ENCODE measurements at regions not wholly inside any gene's neighbourhood (a gene's known extent, or its start where the extent isn't known, plus 50 kb on each side); places are given as distances from the start of the nearest gene placed in this dataset.

DNA sequence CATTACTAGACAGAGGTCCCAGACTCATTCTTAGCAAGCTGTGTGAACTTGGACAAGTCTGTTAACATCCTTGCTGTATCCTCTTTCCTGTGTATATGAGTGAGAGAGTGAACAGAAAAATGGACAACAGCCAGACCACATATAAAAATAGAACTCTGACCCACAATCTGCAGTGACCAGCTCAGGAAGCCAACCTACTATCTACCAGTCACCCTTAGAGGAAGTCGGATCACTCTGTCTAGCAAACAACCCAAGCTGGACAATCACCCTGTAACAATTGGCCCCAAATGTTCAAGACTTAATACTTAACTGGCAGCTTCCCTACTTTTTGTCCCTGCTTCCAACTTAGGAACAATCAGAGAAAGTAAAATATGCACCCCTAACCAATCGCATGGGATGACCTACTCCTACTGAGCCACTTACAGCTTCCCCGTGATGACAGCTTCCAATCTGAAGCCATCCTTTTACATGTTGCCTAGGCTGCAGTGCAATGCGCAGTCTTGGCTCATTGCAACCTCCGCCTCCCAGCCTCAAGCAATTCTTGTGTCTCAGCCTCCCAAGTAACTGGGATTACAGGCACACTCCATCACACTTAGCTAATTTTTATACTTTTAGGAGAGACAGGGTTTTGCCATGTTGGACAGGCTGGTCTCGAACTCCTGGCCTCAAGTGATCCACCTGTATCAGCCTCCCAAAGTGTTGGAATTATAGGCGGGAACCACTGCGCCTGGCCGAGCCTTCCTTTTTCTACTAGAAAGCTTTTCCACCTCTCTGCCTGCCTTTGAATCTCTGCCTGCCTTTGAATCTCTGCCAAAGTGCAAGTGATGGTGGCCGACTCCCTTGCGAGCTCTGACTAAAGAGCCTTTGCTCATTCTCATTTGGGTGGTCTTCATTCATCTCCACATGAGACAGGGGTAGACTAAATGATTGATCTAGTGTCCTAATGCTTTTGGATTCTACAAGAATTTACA, 158.3 kb upstream of the NDUFV2 start (continued):
- TF ChIP-seq, protein P1, sequence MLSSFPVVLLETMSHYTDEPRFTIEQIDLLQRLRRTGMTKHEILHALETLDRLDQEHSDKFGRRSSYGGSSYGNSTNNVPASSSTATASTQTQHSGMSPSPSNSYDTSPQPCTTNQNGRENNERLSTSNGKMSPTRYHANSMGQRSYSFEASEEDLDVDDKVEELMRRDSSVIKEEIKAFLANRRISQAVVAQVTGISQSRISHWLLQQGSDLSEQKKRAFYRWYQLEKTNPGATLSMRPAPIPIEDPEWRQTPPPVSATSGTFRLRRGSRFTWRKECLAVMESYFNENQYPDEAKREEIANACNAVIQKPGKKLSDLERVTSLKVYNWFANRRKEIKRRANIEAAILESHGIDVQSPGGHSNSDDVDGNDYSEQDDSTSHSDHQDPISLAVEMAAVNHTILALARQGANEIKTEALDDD (IDR thresholded peaks at IDR 0.05): peak; percentile 97
- TF ChIP-seq, protein P2, sequence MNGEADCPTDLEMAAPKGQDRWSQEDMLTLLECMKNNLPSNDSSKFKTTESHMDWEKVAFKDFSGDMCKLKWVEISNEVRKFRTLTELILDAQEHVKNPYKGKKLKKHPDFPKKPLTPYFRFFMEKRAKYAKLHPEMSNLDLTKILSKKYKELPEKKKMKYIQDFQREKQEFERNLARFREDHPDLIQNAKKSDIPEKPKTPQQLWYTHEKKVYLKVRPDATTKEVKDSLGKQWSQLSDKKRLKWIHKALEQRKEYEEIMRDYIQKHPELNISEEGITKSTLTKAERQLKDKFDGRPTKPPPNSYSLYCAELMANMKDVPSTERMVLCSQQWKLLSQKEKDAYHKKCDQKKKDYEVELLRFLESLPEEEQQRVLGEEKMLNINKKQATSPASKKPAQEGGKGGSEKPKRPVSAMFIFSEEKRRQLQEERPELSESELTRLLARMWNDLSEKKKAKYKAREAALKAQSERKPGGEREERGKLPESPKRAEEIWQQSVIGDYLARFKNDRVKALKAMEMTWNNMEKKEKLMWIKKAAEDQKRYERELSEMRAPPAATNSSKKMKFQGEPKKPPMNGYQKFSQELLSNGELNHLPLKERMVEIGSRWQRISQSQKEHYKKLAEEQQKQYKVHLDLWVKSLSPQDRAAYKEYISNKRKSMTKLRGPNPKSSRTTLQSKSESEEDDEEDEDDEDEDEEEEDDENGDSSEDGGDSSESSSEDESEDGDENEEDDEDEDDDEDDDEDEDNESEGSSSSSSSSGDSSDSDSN (IDR thresholded peaks at IDR 0.05; ENCODE audit: borderline replicate concordance in 1 of 2, low read depth in 2 of 2, low read length in 2 of 2): no peak
- TF ChIP-seq ZNF445 (CRISPR knock-in tag; IDR thresholded peaks at IDR 0.05; ENCODE audit: low read depth): no peak
- no peak for TF ChIP-seq ZNF324 (CRISPR knock-in tag; IDR thresholded peaks at IDR 0.05)
- TF ChIP-seq, protein P3, sequence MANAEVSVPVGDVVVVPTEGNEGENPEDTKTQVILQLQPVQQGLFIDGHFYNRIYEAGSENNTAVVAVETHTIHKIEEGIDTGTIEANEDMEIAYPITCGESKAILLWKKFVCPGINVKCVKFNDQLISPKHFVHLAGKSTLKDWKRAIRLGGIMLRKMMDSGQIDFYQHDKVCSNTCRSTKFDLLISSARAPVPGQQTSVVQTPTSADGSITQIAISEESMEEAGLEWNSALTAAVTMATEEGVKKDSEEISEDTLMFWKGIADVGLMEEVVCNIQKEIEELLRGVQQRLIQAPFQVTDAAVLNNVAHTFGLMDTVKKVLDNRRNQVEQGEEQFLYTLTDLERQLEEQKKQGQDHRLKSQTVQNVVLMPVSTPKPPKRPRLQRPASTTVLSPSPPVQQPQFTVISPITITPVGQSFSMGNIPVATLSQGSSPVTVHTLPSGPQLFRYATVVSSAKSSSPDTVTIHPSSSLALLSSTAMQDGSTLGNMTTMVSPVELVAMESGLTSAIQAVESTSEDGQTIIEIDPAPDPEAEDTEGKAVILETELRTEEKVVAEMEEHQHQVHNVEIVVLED (CRISPR knock-in tag; IDR thresholded peaks at IDR 0.05): no peak
- TF ChIP-seq ZFP36 (IDR thresholded peaks at IDR 0.05; ENCODE audit: low read depth, low read length, partially characterized antibody): no peak
- TF ChIP-seq, protein P4, sequence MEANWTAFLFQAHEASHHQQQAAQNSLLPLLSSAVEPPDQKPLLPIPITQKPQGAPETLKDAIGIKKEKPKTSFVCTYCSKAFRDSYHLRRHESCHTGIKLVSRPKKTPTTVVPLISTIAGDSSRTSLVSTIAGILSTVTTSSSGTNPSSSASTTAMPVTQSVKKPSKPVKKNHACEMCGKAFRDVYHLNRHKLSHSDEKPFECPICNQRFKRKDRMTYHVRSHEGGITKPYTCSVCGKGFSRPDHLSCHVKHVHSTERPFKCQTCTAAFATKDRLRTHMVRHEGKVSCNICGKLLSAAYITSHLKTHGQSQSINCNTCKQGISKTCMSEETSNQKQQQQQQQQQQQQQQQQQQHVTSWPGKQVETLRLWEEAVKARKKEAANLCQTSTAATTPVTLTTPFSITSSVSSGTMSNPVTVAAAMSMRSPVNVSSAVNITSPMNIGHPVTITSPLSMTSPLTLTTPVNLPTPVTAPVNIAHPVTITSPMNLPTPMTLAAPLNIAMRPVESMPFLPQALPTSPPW (CRISPR knock-in tag; IDR thresholded peaks at IDR 0.05): no peak
- TF ChIP-seq, protein P5, sequence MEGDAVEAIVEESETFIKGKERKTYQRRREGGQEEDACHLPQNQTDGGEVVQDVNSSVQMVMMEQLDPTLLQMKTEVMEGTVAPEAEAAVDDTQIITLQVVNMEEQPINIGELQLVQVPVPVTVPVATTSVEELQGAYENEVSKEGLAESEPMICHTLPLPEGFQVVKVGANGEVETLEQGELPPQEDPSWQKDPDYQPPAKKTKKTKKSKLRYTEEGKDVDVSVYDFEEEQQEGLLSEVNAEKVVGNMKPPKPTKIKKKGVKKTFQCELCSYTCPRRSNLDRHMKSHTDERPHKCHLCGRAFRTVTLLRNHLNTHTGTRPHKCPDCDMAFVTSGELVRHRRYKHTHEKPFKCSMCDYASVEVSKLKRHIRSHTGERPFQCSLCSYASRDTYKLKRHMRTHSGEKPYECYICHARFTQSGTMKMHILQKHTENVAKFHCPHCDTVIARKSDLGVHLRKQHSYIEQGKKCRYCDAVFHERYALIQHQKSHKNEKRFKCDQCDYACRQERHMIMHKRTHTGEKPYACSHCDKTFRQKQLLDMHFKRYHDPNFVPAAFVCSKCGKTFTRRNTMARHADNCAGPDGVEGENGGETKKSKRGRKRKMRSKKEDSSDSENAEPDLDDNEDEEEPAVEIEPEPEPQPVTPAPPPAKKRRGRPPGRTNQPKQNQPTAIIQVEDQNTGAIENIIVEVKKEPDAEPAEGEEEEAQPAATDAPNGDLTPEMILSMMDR (IDR thresholded peaks at IDR 0.05 in 2 of 3, conservative IDR thresholded peaks at IDR 0.05 in 1 of 3; ENCODE audit: insufficient read depth in 2 of 3, low read depth in 1 of 3, low read length in 3 of 3): no peak
- no peak for TF ChIP-seq DIDO1 (tag; IDR thresholded peaks at IDR 0.05; ENCODE audit: low read depth)
- no peak for TF ChIP-seq ZNF184 (CRISPR knock-in tag; IDR thresholded peaks at IDR 0.05)
- TF ChIP-seq ZFPM2 (CRISPR knock-in tag; IDR thresholded peaks at IDR 0.05): no peak
- peak; percentile 46 for TF ChIP-seq STAT5A (IDR thresholded peaks at IDR 0.05; ENCODE audit: borderline replicate concordance, low read length)
- no peak for TF ChIP-seq GATAD2A (IDR thresholded peaks at IDR 0.05)
- no peak; a peak in 1 of 4 replicates for TF ChIP-seq RAD21 (CRISPR knock-in tag; conservative IDR thresholded peaks at IDR 0.05 in 1 of 2, IDR thresholded peaks at IDR 0.05 in 1 of 2)
- TF ChIP-seq, protein P6, sequence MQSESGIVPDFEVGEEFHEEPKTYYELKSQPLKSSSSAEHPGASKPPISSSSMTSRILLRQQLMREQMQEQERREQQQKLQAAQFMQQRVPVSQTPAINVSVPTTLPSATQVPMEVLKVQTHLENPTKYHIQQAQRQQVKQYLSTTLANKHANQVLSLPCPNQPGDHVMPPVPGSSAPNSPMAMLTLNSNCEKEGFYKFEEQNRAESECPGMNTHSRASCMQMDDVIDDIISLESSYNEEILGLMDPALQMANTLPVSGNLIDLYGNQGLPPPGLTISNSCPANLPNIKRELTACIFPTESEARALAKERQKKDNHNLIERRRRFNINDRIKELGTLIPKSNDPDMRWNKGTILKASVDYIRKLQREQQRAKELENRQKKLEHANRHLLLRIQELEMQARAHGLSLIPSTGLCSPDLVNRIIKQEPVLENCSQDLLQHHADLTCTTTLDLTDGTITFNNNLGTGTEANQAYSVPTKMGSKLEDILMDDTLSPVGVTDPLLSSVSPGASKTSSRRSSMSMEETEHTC (IDR thresholded peaks at IDR 0.05): no peak
- TF ChIP-seq ELF1 (tag; IDR thresholded peaks at IDR 0.05): no peak
- no peak for TF ChIP-seq TBP (optimal IDR thresholded peaks at IDR 0.05; ENCODE audit: low read depth, low read length)

Data from K562 (cell line).